KOPT-K1 (cell line): ENCODE measurements at regions not wholly inside any gene's neighbourhood (a gene's known extent, or its start where the extent isn't known, plus 50 kb on each side); places are given as distances from the start of the nearest gene placed in this dataset.

Experiments
- H3K27ac ChIP-seq: fragments of 200-600 bp; sonication (generic); 2 replicates; pipeline ENCODE4 v1.5.1; 2016; ENCODE audit warnings: antibody characterized with exemption, mild to moderate bottlenecking, low read depth, low read length; ENCODE audit not compliant: poor library complexity, severe bottlenecking
- H3K36me3 ChIP-seq: fragments of 200-600 bp; sonication (generic); 2 replicates; pipeline ENCODE4 v1.5.1; 2017; ENCODE audit warnings: antibody characterized with exemption, mild to moderate bottlenecking, low read length, moderate library complexity; ENCODE audit not compliant: insufficient read depth
- H3K9me3 ChIP-seq: fragments of 200-600 bp; sonication (generic); 2 replicates; pipeline ENCODE4 v1.5.1; 2017; ENCODE audit warnings: antibody characterized with exemption, low read length, mild to moderate bottlenecking; ENCODE audit not compliant: insufficient read depth, poor library complexity, severe bottlenecking

- Histone ChIP-seq H3K9me3 (no peaks in the 10 kb centered on the region), H3K27ac (no peak overlapping the region), H3K36me3 (no peaks in the 10 kb centered on the region)
Measured at GRCh38 chrX:39550795-39551361, 546.9 kb downstream of the BCOR start.

GRCh38 chrX:39551762-39552161 lies 546.0 kb downstream of the BCOR start:
- H3K9me3 ChIP-seq: no peaks in the 10 kb centered on the region

GRCh38 chrX:39555431-39555830 lies 542.3 kb downstream of the BCOR start:
- Histone ChIP-seq H3K36me3 (no peaks in the 10 kb centered on the region), H3K27ac (no peak overlapping the region), H3K9me3 (no peaks in the 10 kb centered on the region)

More at GRCh38 chrX:39551762-39552161, 546.0 kb downstream of the BCOR start:
- Histone ChIP-seq H3K36me3 (no peaks in the 10 kb centered on the region), H3K27ac (no peak overlapping the region)

GRCh38 chrX:39556056-39556455 lies 541.7 kb downstream of the BCOR start:
- Histone ChIP-seq H3K9me3 (no peaks in the 10 kb centered on the region), H3K27ac (no peak overlapping the region), H3K36me3 (no peaks in the 10 kb centered on the region)

GRCh38 chrX:39559229-39559628 lies 538.5 kb downstream of the BCOR start:
- Histone ChIP-seq H3K9me3 (no peaks in the 10 kb centered on the region), H3K27ac (no peak overlapping the region)

GRCh38 chrX:39560271-39560670 lies 537.5 kb downstream of the BCOR start:
- Histone ChIP-seq H3K36me3 (no peaks in the 10 kb centered on the region), H3K9me3 (no peaks in the 10 kb centered on the region), H3K27ac (no peak overlapping the region)

More at GRCh38 chrX:39559229-39559628, 538.5 kb downstream of the BCOR start:
- H3K36me3 ChIP-seq: no peaks in the 10 kb centered on the region

- Histone ChIP-seq H3K9me3 (no peaks in the 10 kb centered on the region), H3K36me3 (no peaks in the 10 kb centered on the region), H3K27ac (no peak overlapping the region)
Measured at GRCh38 chrX:39563178-39563577, 534.6 kb downstream of the BCOR start.

- Histone ChIP-seq H3K9me3 (no peaks in the 10 kb centered on the region), H3K36me3 (no peaks in the 10 kb centered on the region), H3K27ac (no peak overlapping the region)
Measured at GRCh38 chrX:39564751-39565150, 533.0 kb downstream of the BCOR start.

- no peak overlapping the region for H3K27ac ChIP-seq
- no peaks in the 10 kb centered on the region for H3K36me3 ChIP-seq
- H3K9me3 ChIP-seq: no peaks in the 10 kb centered on the region
Measured at GRCh38 chrX:39574178-39574577, 523.6 kb downstream of the BCOR start.

- H3K36me3 ChIP-seq: no peaks in the 10 kb centered on the region
- H3K27ac ChIP-seq: no peak overlapping the region
Measured at GRCh38 chrX:39576041-39576872, 521.5 kb downstream of the BCOR start.

GRCh38 chrX:39577206-39577984 lies 520.4 kb downstream of the BCOR start:
- Histone ChIP-seq H3K36me3 (no peaks in the 10 kb centered on the region), H3K9me3 (no peaks in the 10 kb centered on the region), H3K27ac (no peak overlapping the region)

More at GRCh38 chrX:39576041-39576872, 521.5 kb downstream of the BCOR start:
- no peaks in the 10 kb centered on the region for H3K9me3 ChIP-seq

GRCh38 chrX:39577985-39578869 lies 519.5 kb downstream of the BCOR start:
- Histone ChIP-seq H3K27ac (no peak overlapping the region), H3K36me3 (no peaks in the 10 kb centered on the region), H3K9me3 (no peaks in the 10 kb centered on the region)

GRCh38 chrX:39580043-39580442 lies 517.7 kb downstream of the BCOR start:
- no peaks in the 10 kb centered on the region for H3K9me3 ChIP-seq
- H3K36me3 ChIP-seq: no peaks in the 10 kb centered on the region
- no peak overlapping the region for H3K27ac ChIP-seq

- no peak overlapping the region for H3K27ac ChIP-seq
- H3K9me3 ChIP-seq: no peaks in the 10 kb centered on the region
- H3K36me3 ChIP-seq: no peaks in the 10 kb centered on the region
Measured at GRCh38 chrX:39581411-39581810, 516.3 kb downstream of the BCOR start.
